Brain pericyte (primary cell): ENCODE measurements at regions not wholly inside any gene's neighbourhood (a gene's known extent, or its start where the extent isn't known, plus 50 kb on each side); places are given as distances from the start of the nearest gene placed in this dataset.
"Not testable (repeated sequence)": the region's sequence is repeated elsewhere in the genome, so short reads cannot be mapped to it uniquely, and the experiment has no call there.

Experiments
- DNase-seq: peaks from one replicate; pipeline ENCODE4 v3.0.0-alpha.2; 2012; ENCODE audit warnings: low read depth, low spot score

DNA sequence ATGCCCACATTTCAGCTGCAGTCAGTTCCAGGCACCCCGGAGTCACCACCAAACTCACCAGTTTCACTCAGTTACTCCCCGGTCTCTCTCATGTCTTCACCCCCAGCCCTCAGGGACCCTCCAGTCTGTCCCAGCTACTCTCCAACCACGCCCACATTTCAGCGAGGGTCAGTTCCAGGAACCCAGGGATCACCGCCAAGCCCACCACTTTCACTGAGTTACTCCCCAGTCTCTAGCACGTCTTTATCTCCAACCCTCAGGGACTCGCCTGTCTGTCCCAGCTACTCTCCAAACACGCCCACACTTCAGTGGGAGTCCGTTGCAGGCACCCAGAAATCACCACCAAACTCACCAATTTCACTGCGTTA lies 337.5 kb downstream of the CWH43 start:
- not testable (repeated sequence) for DNase-seq
